GM18499 (cell line): ENCODE measurements at regions not wholly inside any gene's neighbourhood (a gene's known extent, or its start where the extent isn't known, plus 50 kb on each side); places are given as distances from the start of the nearest gene placed in this dataset.

ENCODE experiments used
- ATAC-seq: cut with Tn5 transposase; IDR thresholded peaks from one replicate; pipeline ENCODE4 v1.9.1; 2021; ENCODE audit warnings: moderate number of reproducible peaks; ENCODE audit not compliant: insufficient read depth, unreplicated experiment

DNA sequence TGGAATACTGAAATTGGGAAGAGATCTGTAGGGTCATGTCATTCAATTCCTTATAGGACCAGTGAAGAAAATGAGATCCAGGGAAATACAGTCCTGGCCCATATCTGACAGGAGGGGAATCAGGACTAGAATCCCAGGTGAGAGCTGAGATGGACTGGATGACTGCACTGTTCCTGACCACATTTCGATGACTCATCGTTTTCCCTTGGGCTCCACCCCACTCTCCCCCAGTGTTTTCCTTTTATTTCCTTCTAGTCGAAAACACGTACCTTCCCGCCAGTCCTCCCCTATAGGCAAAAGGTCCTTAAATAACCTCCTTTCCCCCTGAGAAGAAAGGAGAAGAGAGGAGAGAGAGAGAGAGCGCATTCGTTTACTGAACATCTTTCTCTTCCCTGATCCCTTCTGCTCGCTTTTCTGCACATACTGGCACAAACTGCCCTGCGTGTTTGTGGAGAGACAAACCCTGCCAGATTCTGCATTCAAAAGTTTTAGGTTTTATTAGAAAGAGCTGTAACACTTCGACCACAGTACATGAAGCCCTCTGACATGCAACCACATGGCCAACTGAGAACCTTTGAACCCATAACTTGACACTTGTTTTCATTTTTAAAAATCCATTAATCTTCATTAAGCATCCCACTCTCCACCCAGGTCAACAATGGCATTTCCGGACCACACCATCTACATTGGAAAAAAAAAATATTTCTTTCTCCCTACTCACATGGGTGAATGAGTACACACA lies 565.7 kb downstream of the METTL15 start:
- ATAC-seq = no peak

DNA sequence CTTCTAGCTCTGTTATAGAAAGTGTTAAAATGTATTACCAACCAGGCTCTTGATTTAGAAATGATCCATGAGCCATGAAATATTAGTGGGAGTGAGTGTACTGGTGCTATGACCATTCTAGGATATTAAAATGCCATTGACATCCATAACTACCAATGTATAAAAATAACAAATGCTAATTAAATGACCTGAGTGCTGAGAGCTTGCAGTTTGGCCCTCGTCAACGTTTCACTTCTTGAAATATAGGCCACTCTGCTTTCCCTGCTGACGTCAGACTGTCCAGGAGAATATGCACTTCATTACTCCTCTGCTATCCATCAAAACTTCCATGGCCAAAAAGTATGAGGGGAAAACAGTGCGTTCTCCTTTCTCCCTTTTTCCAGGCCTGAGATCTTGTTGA lies 563.1 kb downstream of the METTL15 start:
- no peak for ATAC-seq

DNA sequence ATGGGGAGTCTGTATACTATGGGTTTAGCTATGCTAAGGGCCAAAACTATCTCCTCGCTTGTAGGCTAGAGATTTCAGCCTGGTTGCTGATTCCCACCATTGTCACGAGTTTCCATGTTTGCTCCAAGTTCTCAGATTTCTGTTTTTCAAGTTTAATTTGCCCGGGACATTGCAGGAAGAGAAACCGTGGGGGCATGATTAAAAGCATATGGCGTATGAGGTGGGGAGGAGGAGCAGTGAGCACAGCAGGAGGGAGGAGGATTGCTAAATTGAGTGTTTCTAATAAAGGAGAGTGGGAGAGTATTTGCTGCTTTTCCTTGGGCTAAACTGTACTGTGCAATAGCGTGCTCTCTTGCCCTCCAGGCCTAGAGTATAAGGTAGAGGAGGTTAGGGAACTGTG lies 558.4 kb downstream of the METTL15 start:
- no peak for ATAC-seq

DNA sequence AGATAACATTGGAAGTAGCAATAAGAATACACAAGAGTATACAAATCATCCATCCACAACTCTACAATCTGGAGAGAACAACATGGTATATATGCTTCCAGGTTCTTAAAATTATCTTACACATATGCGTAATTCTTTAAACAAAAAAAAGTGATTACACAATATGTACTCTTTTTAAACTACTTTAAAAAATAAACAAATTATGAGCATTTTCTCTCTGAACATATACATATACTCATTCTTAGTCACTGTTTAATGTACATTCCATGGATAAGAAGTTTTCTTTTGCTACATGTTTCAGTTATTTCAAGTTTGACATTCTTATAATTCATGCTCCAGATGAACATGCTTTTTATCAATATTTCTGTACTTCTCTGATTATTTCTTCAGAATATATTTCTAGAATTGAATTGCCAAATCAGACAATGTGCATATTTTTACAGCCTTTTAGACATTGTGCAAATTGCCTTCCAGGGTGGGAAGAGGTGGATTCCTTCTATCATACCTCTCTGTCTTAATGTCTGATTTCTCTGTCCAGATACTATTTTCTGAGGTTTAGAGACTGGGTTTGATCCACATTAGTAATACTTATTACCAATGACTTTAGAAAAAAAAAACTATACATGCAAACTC lies 551.6 kb downstream of the METTL15 start:
- ATAC-seq = no peak

DNA sequence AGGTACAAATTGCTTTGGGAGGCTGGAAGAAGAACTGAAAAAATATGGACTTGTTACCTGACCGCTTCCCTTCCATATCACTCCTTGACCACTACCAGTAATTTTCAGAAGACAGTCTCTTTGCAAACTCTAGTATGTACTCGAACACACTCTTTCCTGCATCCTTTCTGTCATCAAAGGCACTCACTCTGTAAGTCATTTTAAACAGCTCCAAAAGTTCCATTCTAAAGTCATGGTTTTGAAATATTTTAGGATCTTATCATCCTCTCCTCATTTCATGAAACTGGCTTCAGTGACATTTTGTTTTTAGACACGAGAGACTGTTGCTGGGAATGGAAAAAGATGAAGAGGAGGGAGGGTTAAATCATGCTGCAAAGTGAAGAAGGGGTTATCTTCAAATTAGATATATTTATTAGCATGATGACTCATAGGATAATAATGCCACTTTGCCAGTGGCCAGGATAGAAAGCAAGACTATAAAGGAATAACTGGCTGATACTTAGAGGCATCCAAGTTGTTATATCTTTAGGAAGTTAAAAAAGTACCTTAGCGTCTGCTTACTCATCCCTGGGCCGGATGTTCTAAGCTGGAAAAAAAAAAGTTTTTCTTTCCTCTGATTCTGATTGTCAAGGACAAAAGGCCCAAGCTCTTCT lies 549.3 kb downstream of the METTL15 start:
- no peak for ATAC-seq

DNA sequence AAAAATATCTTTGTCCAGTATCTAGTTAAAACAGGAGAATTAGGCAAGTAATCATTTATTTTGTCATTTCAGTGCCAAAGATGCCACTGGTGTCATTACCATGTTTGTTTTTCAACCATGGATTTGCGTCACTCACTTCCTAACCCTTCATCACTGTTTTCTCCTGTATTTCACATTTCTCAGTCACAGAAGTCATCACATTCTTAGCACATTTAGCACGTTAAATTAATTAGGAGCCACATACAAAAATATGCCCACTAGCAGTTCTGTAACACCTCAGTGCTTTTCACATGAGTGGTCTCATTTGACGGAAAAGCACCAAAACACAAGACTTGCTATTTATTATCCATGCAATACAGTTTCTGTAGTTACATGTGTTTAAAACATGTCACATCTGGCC lies 546.0 kb downstream of the METTL15 start:
- ATAC-seq = no peak

DNA sequence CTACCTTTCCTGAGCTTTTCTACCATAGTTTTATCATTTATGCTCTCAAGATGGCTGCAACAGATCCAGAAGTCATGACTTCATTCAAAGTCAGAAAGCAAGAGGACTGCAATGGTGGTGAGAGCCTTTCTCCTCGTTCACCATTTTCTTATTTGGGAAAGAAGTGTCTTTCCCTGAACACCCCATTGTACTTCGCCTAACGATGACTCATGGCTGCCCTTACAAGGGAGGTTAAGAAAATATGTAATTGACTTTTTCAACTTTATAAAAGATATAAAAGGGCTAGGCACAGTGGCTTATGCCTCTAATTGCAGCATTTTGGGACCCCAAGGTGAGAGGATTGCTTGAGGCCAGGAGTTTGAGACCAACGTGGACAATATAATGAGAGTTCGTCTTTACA lies 541.7 kb downstream of the METTL15 start:
- no peak for ATAC-seq

DNA sequence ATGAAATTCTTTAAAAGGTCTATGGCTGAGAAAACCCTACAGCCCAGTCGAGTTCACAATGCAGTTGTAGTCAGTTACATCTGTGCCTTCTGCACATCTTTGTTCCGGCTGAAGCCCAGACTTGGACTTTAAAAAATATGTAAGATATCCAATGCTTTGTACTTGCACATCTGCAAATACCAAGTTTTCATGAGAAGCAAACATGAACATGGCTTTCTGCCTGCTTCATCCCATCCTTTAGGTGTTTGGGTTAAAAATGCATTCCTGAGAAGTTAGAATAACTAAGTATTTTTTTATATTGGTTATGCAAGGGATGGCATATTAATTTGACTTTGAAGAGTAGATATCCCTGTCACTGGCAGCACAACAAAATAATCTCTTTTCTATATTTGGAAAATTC lies 528.4 kb downstream of the METTL15 start:
- no peak for ATAC-seq

DNA sequence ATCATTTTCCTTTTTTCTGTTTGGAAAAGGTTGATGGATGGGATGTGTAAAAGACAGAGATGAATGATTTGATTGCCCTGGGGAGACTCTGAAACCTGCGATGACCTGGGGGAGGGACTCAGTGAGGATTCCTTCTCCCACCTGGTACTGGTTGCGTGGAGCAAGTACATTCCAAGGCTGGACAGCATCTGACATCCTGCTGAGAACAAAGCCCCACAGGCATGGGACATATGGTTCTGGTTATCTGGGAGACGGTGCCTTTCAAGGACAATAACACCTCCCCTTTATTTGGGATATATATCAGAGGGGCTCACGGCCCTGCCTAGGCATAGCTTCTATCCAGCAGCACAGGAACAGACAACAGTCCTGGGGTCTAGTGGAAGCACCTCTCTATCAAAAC lies 527.8 kb downstream of the METTL15 start:
- no peak for ATAC-seq

DNA sequence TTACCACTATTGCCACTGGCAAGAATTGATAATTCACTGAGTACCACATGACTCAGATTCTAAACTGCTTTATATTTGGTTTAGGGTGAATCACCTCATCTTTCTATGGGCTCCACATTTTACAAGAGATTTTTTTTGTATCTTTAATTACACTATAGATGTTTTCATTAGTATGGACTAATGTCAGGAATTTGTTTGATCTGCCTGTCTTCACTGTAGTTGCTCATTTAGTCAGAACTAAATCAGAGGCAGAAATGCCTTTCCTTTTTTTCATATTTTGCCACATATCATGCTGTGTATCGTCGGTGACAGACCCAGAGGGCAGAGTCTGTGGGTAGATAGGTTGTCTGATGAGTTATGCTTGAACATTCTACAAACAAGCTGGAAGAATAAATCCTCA lies 524.1 kb downstream of the METTL15 start:
- ATAC-seq = no peak

DNA sequence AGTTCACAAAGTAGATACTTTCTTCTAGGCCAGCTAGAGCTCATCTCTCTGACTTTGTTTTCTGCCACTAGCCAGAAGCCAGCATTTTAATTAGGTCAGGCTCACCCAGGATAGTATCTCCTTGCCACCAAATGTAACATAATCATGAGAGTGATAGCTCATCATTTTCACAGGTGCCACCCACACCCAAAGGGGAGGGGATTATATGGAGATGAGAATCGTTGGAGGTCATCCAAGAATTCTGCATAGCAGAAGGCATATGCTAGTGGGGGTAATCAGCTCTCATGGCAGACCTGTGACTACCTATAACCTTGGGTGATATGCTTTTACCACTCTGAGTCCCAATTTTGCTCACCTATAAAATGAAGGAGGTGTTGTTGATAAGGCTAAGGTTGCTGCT lies 523.0 kb downstream of the METTL15 start:
- ATAC-seq = no peak

DNA sequence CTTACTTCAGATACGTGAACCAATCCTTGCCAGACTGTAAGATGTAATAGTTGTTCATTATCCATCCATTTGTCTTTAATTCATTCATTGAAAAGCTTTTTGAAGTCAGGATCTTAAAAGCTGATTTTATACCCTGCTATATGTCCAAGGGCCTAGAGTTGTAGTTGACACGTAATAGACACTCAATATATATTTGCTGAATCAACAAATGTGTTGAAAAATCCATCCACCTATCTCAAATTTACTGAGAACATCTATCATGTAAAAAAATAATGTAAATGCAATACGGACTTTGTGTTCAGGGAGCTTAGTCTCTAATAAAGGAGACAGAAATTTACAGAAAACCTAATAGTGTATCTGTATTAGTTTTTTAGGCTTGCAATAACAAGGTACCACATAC lies 521.0 kb downstream of the METTL15 start:
- ATAC-seq = no peak

DNA sequence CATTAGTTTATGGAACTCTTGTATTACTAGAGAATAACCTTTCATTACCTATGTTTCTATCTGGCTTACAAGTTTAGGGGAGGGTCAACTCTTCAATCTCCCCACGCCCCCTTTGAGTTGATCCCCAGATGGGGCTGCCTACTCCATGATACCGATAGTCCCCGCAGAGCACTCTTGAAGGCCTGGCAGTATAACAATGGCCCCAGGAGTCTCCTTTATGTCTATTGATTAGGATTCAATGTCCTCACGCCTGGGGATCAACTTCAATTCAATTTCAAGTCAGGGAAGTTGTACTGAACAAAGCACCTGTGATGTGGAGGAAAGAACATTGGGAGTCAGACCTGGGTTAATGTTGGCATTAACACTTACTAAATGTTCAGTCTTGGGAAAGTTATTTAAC lies 520.2 kb downstream of the METTL15 start:
- ATAC-seq = no peak

DNA sequence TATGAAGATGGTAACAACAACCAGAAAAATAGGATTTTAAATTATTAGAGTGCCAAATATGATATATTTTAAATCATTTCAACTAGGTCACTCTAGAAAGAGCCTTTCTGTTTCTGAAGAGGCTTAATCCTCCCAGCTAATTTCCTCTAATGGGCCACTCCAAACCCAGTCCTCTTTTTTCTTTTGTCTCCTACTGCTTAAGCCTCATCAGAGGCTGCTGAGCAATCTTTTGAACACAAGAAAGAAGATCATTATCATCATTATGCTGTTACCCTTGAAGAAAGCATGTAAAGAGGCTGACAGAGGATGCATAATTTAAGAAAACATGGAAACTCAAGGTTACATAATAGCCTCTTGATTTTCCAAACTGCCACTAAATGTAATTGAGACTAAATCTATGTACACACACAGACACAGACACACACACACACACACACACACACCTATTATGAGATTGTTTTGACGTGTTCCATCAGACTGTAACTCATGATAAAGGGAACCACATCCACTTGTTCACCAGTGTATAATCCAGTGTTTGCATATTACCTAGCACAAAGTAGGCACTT lies 519.6 kb downstream of the METTL15 start:
- ATAC-seq = no peak

DNA sequence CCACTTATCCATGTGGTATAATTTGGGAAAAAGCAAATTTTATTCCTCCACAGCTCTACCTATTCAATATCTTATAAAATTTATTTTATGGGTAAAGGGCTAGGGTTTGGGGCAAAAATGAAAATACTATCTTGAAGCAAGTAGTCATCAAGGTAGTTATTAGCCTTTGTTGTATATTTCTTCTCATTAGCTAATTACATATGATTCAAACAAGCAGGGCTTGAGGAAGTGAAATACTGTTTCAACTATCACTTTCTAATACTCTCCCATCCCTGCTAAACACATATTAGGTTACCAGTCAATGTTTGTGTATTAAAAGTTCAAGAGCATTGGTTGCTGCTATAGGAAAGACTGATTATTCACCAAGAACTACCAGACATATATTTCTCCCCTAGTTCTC lies 517.3 kb downstream of the METTL15 start:
- no peak for ATAC-seq

DNA sequence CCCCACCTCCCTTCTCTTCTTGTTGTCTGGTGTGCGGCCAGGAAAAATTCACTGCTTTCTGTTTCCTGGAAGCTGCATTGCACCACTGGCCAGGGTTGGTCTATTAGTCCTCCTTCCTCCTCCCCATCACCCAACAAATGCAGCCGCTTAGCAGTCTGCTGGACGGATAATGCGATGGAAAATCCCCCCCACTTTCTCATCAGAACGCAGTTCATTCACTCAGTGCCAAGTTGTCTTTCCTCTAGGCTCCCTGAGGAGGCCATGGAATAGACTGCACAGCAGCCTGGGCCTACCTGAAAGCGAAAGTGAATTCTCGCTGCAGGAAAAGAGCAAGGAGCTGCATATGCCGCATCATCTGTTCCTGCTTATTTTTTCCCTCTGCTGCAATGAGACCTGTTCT lies 513.6 kb downstream of the METTL15 start:
- no peak for ATAC-seq

DNA sequence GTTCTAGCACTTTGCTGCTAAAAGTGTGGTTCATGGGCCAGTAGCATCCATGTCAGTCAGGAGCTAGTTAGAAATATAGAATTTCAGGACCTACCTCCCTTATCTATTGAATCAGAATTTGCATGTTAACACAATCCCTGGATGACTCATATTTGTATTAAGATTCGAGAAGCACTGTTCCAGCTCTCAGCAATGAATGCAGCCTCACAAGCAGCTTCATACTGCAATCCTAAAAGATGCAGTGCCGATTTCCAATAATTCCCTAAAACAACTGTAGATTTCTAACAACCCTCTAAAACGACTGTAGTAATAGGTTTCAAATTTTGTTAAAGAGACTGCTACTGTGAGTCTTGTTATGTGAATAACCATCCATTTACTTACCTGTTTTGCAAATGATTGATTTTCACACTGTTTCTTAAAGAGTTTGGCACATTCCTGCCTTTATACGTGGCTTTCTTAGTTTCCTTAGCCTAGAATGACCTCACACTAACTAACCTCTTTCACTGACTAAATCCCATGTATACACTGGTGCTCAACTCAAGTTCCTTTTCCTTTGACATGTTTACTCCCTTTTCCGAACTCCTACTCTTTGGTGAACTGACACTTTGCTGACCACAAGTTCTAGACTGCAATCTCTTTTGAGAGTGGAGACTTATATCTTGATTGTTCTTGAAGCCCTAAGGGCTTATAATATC lies 511.8 kb downstream of the METTL15 start:
- no peak for ATAC-seq

DNA sequence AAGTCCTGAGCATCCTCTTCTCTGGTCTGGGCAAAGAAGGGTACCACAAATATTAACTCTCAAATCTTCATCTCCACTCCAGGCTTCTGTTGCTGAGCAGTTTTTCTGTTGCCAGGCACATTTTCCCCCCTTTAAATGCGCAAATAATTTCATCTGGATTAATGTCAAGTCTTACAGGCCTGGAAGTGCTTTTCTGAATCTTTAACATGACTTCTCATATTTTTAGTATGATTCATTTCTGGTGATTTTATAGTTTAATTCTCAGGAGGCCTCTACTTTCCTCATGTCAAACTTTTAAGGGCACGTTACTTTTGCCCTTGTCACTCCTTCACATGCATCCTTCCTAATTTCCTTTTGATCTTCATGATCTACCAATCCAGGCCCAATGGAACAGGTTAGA lies 510.2 kb downstream of the METTL15 start:
- no peak for ATAC-seq

DNA sequence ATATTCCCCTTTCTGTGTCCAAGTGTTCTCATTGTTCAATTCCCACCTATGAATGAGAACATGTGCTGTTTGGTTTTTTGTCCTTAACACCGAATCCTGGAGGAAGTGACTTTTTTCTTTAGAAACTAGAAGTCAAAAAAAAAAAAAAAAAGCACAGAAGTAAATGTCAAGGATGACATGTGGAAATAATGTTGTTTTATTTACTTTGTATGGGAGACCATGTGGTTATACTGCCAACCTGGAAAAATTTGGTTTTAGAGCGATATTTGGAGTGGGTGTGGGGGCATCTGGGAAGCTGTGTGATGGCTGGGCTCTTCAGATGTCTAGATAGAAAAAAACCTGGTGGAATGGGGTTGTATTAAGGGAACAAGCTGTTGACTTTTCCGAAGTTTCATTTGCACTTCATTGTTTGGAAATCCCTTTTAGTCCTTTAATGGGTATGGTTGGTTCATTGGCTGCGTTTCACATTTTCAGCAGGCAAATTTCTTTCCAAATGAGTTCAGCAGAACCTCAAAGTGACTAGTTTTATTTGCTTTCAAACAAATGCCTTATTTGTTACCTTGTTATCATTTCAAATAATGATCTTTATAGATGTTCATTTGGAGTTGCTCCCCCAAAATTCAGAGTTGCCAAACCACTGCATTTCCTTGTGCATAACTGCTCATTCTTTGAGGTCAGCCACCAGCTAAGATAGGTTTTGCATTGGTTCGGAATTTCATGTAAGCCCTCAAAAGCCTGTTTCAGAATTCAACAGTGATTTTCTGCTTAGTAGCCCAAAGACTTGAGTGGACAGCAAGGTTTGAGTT lies 508.2 kb downstream of the METTL15 start:
- no peak for ATAC-seq

DNA sequence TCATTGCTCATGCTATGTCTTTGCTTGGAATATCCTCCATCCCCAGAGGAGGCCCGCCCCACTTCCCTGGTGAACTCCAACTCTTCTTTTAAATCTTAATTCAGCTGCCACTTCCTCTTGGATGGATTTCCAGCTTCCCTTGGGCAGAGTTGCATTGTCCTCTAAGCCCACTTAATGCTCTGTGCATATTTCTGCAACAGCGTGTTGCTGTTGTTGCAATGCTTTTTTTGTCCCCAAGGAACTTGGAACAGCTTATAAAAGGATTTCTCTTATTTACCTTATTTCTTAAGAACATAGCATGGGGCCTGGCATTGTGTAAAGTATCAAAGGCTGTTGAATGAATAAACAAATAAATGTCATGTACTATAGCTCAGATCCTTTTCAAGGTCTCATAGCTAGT lies 507.4 kb downstream of the METTL15 start:
- ATAC-seq = no peak
